ENCODE measurements at regions not wholly inside any gene's neighbourhood (a gene's known extent, or its start where the extent isn't known, plus 50 kb on each side); places are given as distances from the start of the nearest gene placed in this dataset.

GRCh38 chr10:63711361-63711760, 190.2 kb downstream of the REEP3 start:
- FAIRE-seq, result no peak
- no peak for TF ChIP-seq CTCF (IDR thresholded peaks at IDR 0.05; ENCODE audit: insufficient read depth, missing control alignments)
- no peak for DNase-seq (ENCODE audit: insufficient read length, low spot score)

- TF ChIP-seq CTCF (IDR thresholded peaks at IDR 0.05; ENCODE audit: insufficient read depth, missing control alignments), result no peak
- no peak for FAIRE-seq
- no peak for DNase-seq (ENCODE audit: insufficient read length, low spot score)
These were observed 190.9 kb downstream of the REEP3 start for GRCh38 chr10:63711867-63712716.

GRCh38 chr10:63712717-63713115, 191.5 kb downstream of the REEP3 start:
- FAIRE-seq, result no peak
- TF ChIP-seq CTCF (IDR thresholded peaks at IDR 0.05; ENCODE audit: insufficient read depth, missing control alignments), result no peak

GRCh38 chr10:63713191-63714144, 192.3 kb downstream of the REEP3 start:
- FAIRE-seq (no peak), DNase-seq (ENCODE audit: insufficient read length, low spot score) (no peak)
- TF ChIP-seq CTCF (IDR thresholded peaks at IDR 0.05; ENCODE audit: insufficient read depth, missing control alignments), result no peak

More at GRCh38 chr10:63712717-63713115, 191.5 kb downstream of the REEP3 start:
- DNase-seq (ENCODE audit: insufficient read length, low spot score), result no peak

- FAIRE-seq, result no peak
- no peak for TF ChIP-seq CTCF (IDR thresholded peaks at IDR 0.05; ENCODE audit: insufficient read depth, missing control alignments)
- DNase-seq (ENCODE audit: insufficient read length, low spot score), result no peak
These were observed 194.9 kb downstream of the REEP3 start for GRCh38 chr10:63716016-63716580.

GRCh38 chr10:63717027-63717715, 196.0 kb downstream of the REEP3 start:
- TF ChIP-seq CTCF (IDR thresholded peaks at IDR 0.05; ENCODE audit: insufficient read depth, missing control alignments), result no peak
- FAIRE-seq (no peak), DNase-seq (ENCODE audit: insufficient read length, low spot score) (no peak)

Data from D721Med (cell line).